SJCRH30 (cell line): ENCODE measurements at regions not wholly inside any gene's neighbourhood (a gene's known extent, or its start where the extent isn't known, plus 50 kb on each side); places are given as distances from the start of the nearest gene placed in this dataset.

Experiments
- DNase-seq, 2 experiments: peaks; one replicate each; pipeline ENCODE4 v3.0.0-alpha.2; 2015 to 2020
- H3K27ac ChIP-seq: fragments of 250-450 bp; sonication (Bioruptor Pico); 2 replicates; pipeline ENCODE4 v1.5.1; 2020; ENCODE audit warnings: mild to moderate bottlenecking, moderate library complexity
- H3K27me3 ChIP-seq: fragments of 250-450 bp; sonication (Bioruptor Pico); 2 replicates; pipeline ENCODE4 v1.5.1; 2020; ENCODE audit warnings: mild to moderate bottlenecking, moderate library complexity
- H3K36me3 ChIP-seq: fragments of 250-450 bp; sonication (Bioruptor Pico); 2 replicates; pipeline ENCODE4 v1.5.1; 2020; ENCODE audit warnings: mild to moderate bottlenecking, moderate library complexity
- H3K4me1 ChIP-seq: fragments of 250-450 bp; sonication (Bioruptor Pico); 2 replicates; pipeline ENCODE4 v1.5.1; 2020; ENCODE audit warnings: mild to moderate bottlenecking, moderate library complexity
- H3K4me3 ChIP-seq: fragments of 250-450 bp; sonication (Bioruptor Pico); 2 replicates; pipeline ENCODE4 v1.5.1; 2020; ENCODE audit warnings: mild to moderate bottlenecking, moderate library complexity
- H3K9me3 ChIP-seq: fragments of 250-450 bp; sonication (Bioruptor Pico); replicated peaks from 2 replicates; pipeline ENCODE4 v1.5.1; 2020; ENCODE audit warnings: mild to moderate bottlenecking, moderate library complexity

GRCh38 chr4:100070868-100071267, 119.4 kb downstream of the DDIT4L start:
- H3K4me3 ChIP-seq, result no peak overlapping the region
- H3K4me1 ChIP-seq, result no peaks in the 10 kb centered on the region
- DNase-seq, result no peak
- H3K36me3 ChIP-seq, result no peaks in the 10 kb centered on the region
- H3K27ac ChIP-seq, result no peak overlapping the region
- H3K9me3 ChIP-seq, result no peaks in the 10 kb centered on the region
- no peaks in the 10 kb centered on the region for H3K27me3 ChIP-seq

- no peaks in the 10 kb centered on the region for H3K9me3 ChIP-seq
- no peaks in the 10 kb centered on the region for H3K27me3 ChIP-seq
- no peak overlapping the region for H3K27ac ChIP-seq
- DNase-seq, result no peak
- no peaks in the 10 kb centered on the region for H3K4me1 ChIP-seq
- no peak overlapping the region for H3K4me3 ChIP-seq
- H3K36me3 ChIP-seq, result no peaks in the 10 kb centered on the region
These were observed 119.1 kb upstream of the H2AZ1 start for GRCh38 chr4:100069207-100069606.

DNA sequence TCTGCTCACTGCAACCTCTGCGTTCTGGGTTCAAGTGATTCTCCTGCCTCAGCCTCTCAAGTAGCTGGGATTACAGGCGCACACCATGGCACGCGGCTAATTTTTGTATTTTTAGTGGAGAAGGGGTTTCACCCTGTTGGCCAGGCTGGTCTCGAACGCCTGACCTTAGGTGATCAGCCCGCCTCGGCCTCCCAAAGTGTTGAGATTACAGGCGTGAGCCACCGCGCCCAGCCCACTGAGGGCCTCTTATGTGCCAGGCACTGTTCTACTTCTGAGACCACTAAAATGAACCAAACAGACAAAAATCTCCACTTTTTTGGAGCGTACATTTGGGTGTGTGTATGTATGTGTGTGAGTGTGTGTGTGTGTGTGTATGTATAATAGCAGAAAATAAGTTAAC, 117.2 kb upstream of the H2AZ1 start:
- Histone ChIP-seq H3K4me1 (no peaks in the 10 kb centered on the region), H3K4me3 (no peak overlapping the region), H3K36me3 (no peaks in the 10 kb centered on the region), H3K27ac (no peak overlapping the region), H3K27me3 (no peaks in the 10 kb centered on the region), H3K9me3 (no peaks in the 10 kb centered on the region)
- DNase-seq, result no peak

- no peak overlapping the region for H3K4me3 ChIP-seq
- H3K36me3 ChIP-seq, result no peaks in the 10 kb centered on the region
- no peaks in the 10 kb centered on the region for H3K9me3 ChIP-seq
- no peaks in the 10 kb centered on the region for H3K4me1 ChIP-seq
- H3K27me3 ChIP-seq, result no peaks in the 10 kb centered on the region
- DNase-seq, result no peak
- no peak overlapping the region for H3K27ac ChIP-seq
These were observed 113.3 kb upstream of the H2AZ1 start for GRCh38 chr4:100063355-100063754.

- H3K9me3 ChIP-seq, result no peaks in the 10 kb centered on the region
- no peaks in the 10 kb centered on the region for H3K4me1 ChIP-seq
- no peaks in the 10 kb centered on the region for H3K36me3 ChIP-seq
- no peaks in the 10 kb centered on the region for H3K27me3 ChIP-seq
- no peak for DNase-seq
- no peak overlapping the region for H3K27ac ChIP-seq
- no peak overlapping the region for H3K4me3 ChIP-seq
These were observed 112.8 kb upstream of the H2AZ1 start for GRCh38 chr4:100062921-100063320.

GRCh38 chr4:100061835-100062234, 111.8 kb upstream of the H2AZ1 start:
- DNase-seq, result no peak
- H3K36me3 ChIP-seq, result no peaks in the 10 kb centered on the region
- H3K4me1 ChIP-seq, result no peaks in the 10 kb centered on the region
- H3K27ac ChIP-seq, result no peak overlapping the region
- H3K27me3 ChIP-seq, result no peaks in the 10 kb centered on the region
- H3K9me3 ChIP-seq, result no peaks in the 10 kb centered on the region
- no peak overlapping the region for H3K4me3 ChIP-seq

DNA sequence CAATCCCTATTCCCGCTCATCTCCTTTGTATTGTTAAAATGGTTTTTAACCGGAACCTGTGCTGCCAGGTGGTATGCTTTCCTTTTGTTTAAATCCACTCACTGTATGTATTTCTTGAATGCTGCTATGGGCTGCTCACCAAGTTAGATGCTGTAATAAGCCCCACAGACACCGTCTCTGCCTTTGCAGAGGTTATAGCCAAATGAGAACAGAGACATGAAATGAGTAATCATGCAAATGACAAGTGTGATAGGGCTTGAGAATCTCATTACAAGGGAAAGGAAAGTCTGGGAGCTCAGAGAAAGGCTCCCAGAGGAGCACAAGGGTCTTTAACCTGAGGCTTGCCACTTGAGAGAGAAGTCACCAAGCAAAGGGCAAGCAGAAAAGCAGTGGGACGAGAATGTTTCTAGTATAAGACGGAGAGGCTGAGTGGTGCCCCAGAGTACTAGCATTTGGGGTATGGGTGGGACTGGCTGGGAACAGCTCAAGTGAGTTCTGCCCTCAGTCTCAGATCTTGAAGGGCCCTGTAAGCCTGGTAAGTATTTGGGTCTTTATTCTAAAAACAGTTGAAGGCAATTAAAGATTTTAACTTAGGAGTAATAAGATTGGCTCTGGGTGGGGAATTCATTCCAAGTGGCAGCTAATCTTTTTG, 110.8 kb upstream of the H2AZ1 start:
- Histone ChIP-seq H3K9me3 (no peaks in the 10 kb centered on the region), H3K4me1 (no peaks in the 10 kb centered on the region), H3K4me3 (no peak overlapping the region), H3K27ac (no peak overlapping the region), H3K27me3 (no peaks in the 10 kb centered on the region), H3K36me3 (no peaks in the 10 kb centered on the region)
- DNase-seq, result no peak

GRCh38 chr4:100059467-100059866, 109.4 kb upstream of the H2AZ1 start:
- H3K9me3 ChIP-seq, result no peaks in the 10 kb centered on the region
- H3K4me1 ChIP-seq, result no peaks in the 10 kb centered on the region
- H3K27me3 ChIP-seq, result no peaks in the 10 kb centered on the region
- H3K27ac ChIP-seq, result no peak overlapping the region
- no peaks in the 10 kb centered on the region for H3K36me3 ChIP-seq
- DNase-seq, result no peak
- no peak overlapping the region for H3K4me3 ChIP-seq

- DNase-seq, result no peak
- Histone ChIP-seq H3K27ac (no peak overlapping the region), H3K4me3 (no peak overlapping the region), H3K4me1 (no peaks in the 10 kb centered on the region), H3K9me3 (no peaks in the 10 kb centered on the region), H3K36me3 (no peaks in the 10 kb centered on the region), H3K27me3 (no peaks in the 10 kb centered on the region)
These were observed 106.6 kb upstream of the H2AZ1 start for GRCh38 chr4:100056701-100057100.

DNA sequence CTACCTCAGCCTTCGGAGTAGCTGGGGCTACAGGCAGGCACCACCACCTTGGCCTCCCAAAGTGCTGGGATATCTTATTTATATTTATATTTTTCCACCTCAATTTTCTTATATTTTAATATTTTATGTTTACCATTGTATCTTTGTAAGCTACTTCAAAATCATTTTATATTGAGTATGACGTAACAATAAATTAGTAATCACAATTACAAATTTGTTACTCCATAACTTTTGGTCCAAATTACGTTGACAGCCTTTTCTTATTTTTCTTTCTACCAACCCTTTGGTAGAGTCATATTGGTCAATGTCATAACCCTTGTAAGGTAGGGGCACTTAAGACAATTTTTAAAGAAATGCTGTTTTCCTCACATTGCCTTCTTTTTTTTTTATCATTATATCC, 104.0 kb upstream of the H2AZ1 start:
- no peak for DNase-seq
- Histone ChIP-seq H3K36me3 (no peaks in the 10 kb centered on the region), H3K27me3 (no peaks in the 10 kb centered on the region), H3K27ac (no peak overlapping the region), H3K4me3 (no peak overlapping the region), H3K9me3 (no peaks in the 10 kb centered on the region), H3K4me1 (no peaks in the 10 kb centered on the region)

DNA sequence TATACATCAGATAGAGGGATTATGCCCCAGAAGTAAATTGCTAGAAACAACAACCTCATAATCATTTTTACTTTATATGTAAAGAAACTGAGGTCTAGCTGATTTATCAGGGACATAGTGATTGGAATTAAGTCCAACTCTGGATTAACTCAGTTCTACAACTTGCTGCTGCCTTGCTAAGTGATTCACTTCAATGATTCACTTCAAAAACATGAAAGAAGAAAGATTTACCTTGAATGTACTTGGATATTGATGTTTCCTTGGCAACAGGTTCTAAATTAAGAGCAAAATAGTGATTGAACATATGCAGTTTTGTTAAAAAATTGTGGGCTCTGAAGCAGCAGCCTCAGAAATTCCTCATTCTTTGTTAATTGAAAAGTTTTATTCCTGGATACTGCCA, 99.8 kb upstream of the H2AZ1 start:
- DNase-seq, result no peak
- no peaks in the 10 kb centered on the region for H3K4me1 ChIP-seq
- no peak overlapping the region for H3K27ac ChIP-seq
- no peaks in the 10 kb centered on the region for H3K9me3 ChIP-seq
- H3K36me3 ChIP-seq, result no peaks in the 10 kb centered on the region
- no peaks in the 10 kb centered on the region for H3K27me3 ChIP-seq
- H3K4me3 ChIP-seq, result no peak overlapping the region

GRCh38 chr4:100042711-100043110, 92.6 kb upstream of the H2AZ1 start:
- no peak for DNase-seq
- H3K27ac ChIP-seq, result no peak overlapping the region
- H3K36me3 ChIP-seq, result no peaks in the 10 kb centered on the region
- no peaks in the 10 kb centered on the region for H3K27me3 ChIP-seq
- H3K4me1 ChIP-seq, result no peaks in the 10 kb centered on the region
- no peaks in the 10 kb centered on the region for H3K9me3 ChIP-seq
- H3K4me3 ChIP-seq, result no peak overlapping the region

- no peak overlapping the region for H3K27ac ChIP-seq
- H3K27me3 ChIP-seq, result no peaks in the 10 kb centered on the region
- H3K36me3 ChIP-seq, result no peaks in the 10 kb centered on the region
- H3K9me3 ChIP-seq, result no peaks in the 10 kb centered on the region
- H3K4me1 ChIP-seq, result no peaks in the 10 kb centered on the region
- DNase-seq, result no peak
- H3K4me3 ChIP-seq, result no peak overlapping the region
These were observed 92.2 kb upstream of the H2AZ1 start for GRCh38 chr4:100042235-100042634.

GRCh38 chr4:100041646-100042045, 91.6 kb upstream of the H2AZ1 start:
- DNase-seq, result no peak
- H3K4me1 ChIP-seq, result no peaks in the 10 kb centered on the region
- no peaks in the 10 kb centered on the region for H3K27me3 ChIP-seq
- H3K9me3 ChIP-seq, result no peaks in the 10 kb centered on the region
- H3K4me3 ChIP-seq, result no peak overlapping the region
- no peaks in the 10 kb centered on the region for H3K36me3 ChIP-seq
- no peak overlapping the region for H3K27ac ChIP-seq

DNA sequence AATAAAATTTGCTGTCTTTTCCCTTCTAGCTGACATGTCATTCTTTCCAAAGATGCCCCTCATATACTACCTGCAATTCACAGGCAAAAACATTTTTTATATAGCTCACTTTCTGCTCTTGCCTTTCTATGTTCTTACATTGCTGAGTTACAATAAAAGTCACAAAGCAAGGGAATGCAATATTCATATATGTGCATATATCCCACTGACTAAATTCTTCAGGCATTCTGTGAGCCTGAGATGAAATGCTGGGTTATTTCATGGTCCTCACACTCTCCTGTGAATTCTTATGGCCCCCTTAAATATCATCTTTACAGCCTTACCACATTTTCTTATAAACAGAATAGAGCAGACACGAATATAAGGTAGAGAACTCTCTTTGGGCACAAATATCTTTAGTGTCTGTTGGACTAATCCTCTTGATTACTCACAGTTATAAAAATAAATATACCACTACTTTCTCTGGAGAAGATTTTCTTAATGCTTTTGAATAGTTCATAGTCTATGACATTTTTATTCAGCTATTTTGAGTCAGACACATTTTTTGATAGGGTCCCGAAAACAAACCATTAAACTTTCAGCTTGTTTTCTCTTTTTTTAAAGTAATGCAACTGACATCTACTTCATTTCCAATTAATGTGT, 84.1 kb upstream of the H2AZ1 start:
- no peak for DNase-seq
- Histone ChIP-seq H3K9me3 (no peaks in the 10 kb centered on the region), H3K4me1 (no peaks in the 10 kb centered on the region), H3K27ac (no peak overlapping the region), H3K4me3 (no peak overlapping the region), H3K27me3 (no peaks in the 10 kb centered on the region), H3K36me3 (no peaks in the 10 kb centered on the region)

DNA sequence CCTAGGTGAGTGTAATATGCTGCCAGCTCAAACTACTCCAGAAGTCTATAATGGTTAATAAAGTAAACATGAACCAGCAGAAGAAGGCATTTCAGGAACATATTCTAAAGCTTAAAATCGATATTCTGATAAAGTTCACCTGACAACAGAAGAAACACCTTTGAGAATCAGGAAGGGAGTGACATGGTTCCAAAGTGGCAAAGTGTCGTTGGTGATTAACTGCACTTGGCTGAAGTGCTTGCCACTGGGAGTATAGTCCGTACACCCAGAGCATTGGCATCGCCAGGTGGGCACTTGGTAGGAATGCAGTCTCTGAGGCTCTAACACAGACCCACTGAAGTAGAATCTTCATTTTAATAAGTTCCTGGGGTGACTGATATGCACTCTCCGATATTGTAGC, 76.0 kb upstream of the H2AZ1 start:
- Histone ChIP-seq H3K27ac (no peak overlapping the region), H3K9me3 (no peaks in the 10 kb centered on the region), H3K4me3 (no peak overlapping the region), H3K36me3 (no peaks in the 10 kb centered on the region), H3K4me1 (no peaks in the 10 kb centered on the region), H3K27me3 (no peaks in the 10 kb centered on the region)
- DNase-seq, result no peak
